Left renal pelvis (tissue), 4 donors: ENCODE measurements at regions not wholly inside any gene's neighbourhood (a gene's known extent, or its start where the extent isn't known, plus 50 kb on each side); places are given as distances from the start of the nearest gene placed in this dataset.

Experiments
- DNase-seq, 4 donors: peaks; one replicate each; pipeline ENCODE4 v3.0.0-alpha.2; 2013; ENCODE audit warnings: low read depth in 4 of 4, low spot score in 3 of 4

DNA sequence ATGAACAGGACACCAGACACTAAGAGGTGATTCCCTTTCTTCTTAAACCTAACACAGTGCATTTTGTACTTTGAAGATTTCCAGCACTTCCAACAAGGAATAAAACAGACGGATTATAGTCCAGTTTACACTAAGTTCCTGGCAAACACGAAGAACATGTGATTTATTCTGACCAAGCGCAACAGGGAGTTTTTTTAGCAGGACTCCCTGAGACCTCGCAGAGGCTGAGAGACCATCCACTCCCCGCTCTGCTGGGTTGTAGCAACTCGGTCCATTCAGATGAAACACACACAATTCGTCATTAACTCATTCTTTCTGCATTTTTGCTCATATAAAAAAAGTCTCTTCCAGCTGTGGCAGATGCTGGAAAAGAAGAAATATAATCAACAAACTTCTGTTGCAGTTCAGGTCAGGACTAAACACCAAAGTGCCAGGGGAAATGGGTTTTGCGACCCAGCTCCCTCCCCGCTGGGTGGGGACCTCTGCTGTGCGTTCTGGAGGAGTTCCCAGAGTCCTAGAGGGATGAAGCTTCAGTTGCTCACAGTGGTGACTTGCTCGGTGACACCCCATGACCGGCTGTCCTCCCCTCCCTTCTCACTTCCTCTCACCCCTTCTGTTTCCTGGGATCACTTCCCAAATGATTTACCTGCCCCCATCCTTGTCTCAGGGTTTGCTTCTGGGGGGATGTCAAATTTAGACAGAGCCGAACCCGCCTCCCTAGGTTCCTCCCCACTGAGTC lies 52.5 kb downstream of the KCNF1 start:
- no peak for DNase-seq

- DNase-seq, result no peak
These were observed 53.6 kb downstream of the KCNF1 start for GRCh38 chr2:10965241-10965843.

DNA sequence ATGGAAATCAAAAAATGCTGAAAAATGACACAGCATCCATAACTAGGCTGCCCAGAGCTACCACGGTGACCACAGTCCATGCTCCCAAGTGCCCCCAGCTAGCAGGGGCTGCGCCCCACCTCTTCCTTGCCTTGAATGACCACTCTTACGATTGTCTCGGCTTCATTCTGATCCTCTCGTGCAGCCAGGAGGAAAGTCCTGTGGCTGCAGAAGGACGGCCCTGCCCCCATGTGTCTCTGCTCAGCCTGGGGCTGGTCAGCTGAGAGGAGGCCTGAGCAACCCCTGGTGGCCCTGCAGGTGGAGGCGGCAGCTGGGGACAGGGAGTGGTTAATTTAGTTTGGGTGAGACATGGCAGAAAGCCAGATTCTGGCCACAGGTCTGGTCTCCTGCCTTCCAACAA lies 54.3 kb downstream of the KCNF1 start:
- DNase-seq, result no peak

DNA sequence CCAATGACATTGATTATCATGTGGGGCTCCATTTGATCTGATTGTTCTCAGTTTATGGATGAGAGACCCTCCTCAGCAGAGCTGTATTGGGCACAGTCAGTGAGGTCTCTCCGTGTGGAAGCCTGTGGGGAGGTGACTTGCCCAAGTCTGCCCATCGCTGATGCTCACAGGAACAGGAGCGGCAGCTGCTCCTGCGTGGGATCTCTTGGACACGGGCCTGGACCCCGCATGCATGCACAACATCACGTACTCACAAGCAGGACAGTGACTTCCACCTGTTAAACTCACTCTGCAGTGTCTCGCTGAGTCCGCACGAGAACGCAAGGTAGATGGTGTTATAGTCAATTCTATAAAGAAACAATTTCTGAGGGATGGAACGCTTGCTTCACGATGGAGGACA lies 55.0 kb downstream of the KCNF1 start:
- no peak for DNase-seq

DNA sequence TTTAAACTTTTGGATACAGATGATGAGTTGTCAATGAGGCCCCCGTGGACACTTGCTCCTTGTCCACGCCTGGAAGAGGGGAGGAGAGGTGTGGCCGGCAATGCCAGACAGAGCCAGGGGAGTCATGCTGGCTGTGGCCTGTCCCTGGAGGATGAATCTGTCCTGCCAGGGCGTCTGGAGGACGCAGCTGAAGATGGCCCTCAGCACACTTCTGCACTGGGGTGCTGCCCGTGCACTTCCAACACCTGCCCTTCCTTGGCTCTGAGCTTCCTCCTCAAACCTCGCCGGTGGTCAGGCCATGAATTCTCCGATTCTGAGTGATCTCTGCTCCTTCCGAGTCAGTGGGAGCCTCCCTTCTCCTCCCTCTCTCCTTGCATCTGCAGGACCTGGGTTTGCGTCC lies 56.4 kb downstream of the KCNF1 start:
- no peak for DNase-seq

DNA sequence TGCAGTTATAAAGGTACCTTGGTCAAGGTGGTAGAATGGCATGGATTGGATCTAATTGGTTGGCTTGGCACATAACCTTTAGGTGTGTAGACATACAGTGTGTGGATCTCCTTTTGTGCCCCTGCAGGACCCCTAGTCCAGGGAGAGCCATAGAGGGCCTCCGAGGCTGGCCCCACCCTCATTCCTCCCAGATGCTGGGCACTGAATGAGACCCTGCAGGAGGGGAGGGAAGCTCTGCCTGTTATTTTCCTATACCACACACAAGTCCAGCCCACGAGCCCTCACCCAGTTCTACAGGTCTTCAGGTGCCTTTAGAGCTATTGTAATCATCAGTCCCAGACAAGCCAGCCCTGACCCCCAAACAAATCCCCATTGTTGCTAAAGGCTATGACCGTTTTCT lies 58.9 kb downstream of the KCNF1 start:
- DNase-seq, result no peak

DNA sequence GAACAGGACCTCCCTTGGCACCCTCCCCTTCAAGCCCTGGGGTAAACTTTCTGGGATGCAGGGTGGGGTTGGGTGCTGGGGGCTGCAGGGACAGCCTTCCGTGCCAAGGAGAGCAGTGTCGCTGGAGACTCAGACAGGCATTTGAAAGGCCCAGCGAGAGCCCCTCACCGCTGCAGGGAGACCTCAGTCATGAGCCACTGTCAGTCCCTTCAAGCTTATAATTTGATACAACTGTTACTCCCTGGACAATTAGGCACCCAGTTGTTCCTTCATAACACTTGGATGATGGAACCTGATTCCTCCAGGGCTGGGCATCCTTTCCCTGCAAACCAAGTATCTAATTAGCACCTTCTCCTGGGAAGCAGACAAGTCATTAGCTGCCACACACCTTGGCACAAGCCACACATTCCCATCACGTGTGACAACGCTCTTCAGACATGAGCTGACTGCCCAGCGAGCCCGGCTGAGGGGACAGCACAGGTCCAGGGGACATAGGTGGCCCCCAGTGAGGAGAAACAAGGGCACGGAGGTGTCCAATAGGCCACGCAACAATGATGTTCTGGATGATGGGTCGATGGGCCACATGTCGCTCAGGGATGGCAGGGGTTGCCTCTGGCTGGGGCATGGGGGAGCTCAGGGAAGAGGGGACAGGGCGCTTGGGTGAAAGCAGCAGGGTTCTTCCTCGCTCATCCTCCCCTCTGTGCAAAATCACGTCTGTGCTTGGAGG lies 59.6 kb downstream of the KCNF1 start:
- DNase-seq, result no peak

DNA sequence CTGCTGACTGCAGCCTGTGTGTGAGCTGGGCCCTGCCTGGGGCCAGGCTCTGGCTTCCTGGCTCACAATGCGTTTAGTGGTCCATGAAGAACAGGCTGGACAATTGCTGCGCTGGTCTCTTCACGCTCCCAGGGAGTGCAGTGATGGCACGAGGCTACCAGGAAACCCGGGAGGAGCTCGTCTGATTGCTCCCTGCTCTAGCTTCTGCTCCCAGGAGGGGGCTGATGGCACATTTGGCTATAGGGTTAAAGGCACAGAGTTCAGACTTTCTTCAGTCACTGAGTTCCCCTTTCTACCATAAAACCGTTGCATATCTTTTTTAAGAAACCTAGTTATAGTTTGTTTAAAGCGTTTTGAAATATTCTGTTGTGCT lies 60.1 kb downstream of the KCNF1 start:
- DNase-seq, result no peak

GRCh38 chr2:10972683-10973433 lies 61.1 kb downstream of the KCNF1 start:
- DNase-seq, result no peak

GRCh38 chr2:10973766-10974165 lies 62.0 kb downstream of the KCNF1 start:
- DNase-seq, result no peak

DNA sequence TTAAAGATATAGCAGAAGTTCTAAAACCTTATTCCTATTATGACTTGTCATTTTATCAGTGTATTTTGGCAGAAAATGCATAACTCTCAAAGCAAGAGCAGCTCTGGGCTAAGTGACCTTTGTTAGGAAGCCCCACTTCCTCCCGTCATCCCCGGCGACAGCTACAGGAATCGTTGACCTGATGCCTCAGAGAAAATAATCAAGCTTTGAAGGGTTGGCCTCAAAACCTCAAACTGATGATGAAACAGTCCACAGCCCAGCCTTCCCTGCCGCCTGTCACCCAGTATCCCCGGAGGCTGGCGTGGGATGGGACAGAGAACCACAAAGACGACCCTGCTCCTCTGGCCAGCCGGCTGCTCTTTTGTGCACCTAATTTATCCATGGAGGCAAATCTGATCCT lies 65.3 kb downstream of the KCNF1 start:
- no peak for DNase-seq

GRCh38 chr2:10977621-10978020 lies 65.9 kb downstream of the KCNF1 start:
- DNase-seq, result no peak

DNA sequence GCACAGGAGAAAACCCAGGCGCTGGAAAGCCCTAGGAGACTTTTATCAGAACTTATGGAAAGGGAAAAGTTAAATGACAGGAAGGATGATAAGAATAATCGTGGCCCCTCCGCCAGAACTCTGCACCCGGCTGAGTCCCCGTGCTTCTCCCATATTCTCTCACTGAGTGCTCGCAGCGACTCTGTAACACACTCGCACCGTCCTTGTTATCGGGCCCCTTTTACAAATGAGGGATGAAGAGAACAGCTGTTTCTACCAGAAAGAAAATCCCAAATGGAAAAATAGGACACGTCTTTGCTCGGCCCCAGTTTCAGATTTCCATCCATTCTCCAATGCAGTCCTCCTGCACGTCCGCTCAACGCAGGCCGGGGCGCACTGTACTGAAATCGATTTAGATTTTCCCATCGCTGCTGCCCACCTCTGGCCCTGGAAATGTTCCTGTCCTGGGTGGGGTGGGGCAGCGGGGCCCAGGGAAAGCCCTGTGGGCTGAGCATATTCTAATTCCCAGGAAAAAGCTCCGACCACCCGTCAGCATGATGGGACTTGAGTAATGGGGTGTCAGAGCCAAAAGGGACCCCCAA lies 66.4 kb downstream of the KCNF1 start:
- DNase-seq, result no peak

GRCh38 chr2:10980071-10980470 lies 68.3 kb downstream of the KCNF1 start:
- no peak for DNase-seq

DNA sequence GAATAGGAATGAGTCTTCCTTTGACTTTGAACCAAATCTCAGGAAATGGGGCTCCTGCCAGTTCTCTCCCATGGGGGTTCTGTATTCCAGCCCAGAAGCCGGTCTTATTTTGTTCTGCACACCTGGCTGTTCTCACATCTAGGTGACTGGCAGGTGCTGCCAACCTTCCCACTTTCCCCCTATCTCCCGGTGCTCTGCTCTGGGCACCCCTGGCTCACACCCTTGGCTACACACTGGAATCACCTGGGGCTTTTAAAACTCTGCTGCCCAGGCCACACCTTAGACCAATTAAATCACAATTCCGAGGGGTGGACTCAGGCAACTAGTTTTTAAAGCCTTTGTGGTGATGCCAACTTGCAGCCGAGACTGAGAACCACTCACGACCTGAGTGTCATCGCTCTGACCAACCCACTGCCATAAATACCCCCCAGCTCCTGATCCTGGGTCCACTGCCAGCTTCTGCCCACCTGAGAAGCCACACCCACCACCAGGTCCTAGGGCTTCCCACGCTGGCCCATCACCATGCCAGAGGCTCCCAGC lies 69.2 kb downstream of the KCNF1 start:
- no peak for DNase-seq

- DNase-seq, result no peak
These were observed 69.7 kb downstream of the KCNF1 start for GRCh38 chr2:10981451-10981850.

GRCh38 chr2:10981941-10982431 lies 70.3 kb downstream of the KCNF1 start:
- DNase-seq, result no peak

DNA sequence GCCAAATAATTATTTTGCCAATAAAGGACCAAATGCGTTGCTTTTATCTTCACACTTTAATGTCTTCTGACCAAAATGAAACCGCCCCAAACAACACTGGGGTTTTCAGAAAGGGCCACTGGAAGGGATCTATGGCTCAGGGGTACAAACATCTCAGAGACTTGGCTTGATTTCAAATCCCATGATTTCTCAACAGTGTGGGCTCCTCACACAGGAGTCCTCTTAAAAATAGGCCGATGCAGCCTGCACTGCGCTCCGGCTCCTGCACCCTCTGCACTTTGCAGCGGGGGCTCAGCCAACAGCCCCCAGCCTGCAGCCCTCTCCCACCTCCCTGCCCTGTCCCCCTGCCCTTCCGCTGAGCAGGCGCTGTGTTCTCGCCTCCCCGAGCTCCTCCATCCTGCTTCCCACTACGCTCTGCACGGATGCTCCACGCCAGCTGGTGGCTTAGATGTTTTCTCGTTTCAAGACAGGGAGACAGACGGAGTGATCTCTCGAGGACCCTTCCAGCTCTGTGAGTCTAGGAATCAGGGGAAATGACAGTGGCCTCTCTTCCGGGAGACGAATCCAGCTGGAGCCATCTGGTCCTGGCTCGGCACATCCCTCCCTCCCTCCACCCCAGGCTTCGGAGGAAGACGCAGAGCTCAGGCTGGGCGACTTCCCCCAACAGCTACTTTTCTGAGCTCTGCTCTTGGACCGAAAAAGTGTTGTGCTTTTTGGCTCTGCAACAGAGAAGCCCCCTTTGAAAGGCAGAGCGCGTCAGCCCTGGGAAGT lies 71.4 kb downstream of the KCNF1 start:
- peak; percentile 53 to 74 (median 72) for DNase-seq

GRCh38 chr2:10983711-10984110 lies 72.0 kb downstream of the KCNF1 start:
- DNase-seq, result no peak
